ENCODE measurements at regions not wholly inside any gene's neighbourhood (a gene's known extent, or its start where the extent isn't known, plus 50 kb on each side); places are given as distances from the start of the nearest gene placed in this dataset.

DNA sequence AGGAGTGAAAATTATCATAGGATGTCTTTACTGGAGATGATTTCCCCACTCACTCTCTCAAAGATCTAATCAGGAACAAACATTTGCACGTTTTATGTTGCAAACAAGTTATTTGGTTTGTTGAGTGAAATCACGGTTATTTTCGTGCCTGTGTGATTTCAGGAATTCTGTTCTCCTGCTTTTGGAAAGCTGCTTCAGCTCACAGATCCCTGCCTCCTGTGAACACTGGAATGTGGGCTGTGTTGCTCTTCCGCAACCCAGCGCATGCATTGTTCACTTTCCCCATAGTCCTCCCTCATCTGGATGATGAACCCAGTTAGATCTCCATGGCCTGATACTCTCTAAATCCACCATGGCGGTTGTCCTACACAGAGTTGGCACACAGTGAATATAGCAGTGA, 91.0 kb downstream of the PLEKHG1 start:
- TF ChIP-seq, protein P1, sequence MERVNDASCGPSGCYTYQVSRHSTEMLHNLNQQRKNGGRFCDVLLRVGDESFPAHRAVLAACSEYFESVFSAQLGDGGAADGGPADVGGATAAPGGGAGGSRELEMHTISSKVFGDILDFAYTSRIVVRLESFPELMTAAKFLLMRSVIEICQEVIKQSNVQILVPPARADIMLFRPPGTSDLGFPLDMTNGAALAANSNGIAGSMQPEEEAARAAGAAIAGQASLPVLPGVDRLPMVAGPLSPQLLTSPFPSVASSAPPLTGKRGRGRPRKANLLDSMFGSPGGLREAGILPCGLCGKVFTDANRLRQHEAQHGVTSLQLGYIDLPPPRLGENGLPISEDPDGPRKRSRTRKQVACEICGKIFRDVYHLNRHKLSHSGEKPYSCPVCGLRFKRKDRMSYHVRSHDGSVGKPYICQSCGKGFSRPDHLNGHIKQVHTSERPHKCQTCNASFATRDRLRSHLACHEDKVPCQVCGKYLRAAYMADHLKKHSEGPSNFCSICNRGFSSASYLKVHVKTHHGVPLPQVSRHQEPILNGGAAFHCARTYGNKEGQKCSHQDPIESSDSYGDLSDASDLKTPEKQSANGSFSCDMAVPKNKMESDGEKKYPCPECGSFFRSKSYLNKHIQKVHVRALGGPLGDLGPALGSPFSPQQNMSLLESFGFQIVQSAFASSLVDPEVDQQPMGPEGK (CRISPR knock-in tag; IDR thresholded peaks at IDR 0.05; ENCODE audit: borderline replicate concordance): no peak
- TF ChIP-seq ISL1 (CRISPR knock-in tag; IDR thresholded peaks at IDR 0.05) (no peak), ZC3H10 (CRISPR knock-in tag; IDR thresholded peaks at IDR 0.05) (no peak), ZFP3 (CRISPR knock-in tag; IDR thresholded peaks at IDR 0.05) (no peak), ARNTL (CRISPR knock-in tag; IDR thresholded peaks at IDR 0.05; ENCODE audit: borderline replicate concordance, low read depth) (no peak)
- TF ChIP-seq, protein P2, sequence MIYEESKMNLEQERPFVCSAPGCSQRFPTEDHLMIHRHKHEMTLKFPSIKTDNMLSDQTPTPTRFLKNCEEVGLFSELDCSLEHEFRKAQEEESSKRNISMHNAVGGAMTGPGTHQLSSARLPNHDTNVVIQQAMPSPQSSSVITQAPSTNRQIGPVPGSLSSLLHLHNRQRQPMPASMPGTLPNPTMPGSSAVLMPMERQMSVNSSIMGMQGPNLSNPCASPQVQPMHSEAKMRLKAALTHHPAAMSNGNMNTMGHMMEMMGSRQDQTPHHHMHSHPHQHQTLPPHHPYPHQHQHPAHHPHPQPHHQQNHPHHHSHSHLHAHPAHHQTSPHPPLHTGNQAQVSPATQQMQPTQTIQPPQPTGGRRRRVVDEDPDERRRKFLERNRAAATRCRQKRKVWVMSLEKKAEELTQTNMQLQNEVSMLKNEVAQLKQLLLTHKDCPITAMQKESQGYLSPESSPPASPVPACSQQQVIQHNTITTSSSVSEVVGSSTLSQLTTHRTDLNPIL (CRISPR knock-in tag; IDR thresholded peaks at IDR 0.05; ENCODE audit: low read depth): no peak
- TF ChIP-seq, protein P3, sequence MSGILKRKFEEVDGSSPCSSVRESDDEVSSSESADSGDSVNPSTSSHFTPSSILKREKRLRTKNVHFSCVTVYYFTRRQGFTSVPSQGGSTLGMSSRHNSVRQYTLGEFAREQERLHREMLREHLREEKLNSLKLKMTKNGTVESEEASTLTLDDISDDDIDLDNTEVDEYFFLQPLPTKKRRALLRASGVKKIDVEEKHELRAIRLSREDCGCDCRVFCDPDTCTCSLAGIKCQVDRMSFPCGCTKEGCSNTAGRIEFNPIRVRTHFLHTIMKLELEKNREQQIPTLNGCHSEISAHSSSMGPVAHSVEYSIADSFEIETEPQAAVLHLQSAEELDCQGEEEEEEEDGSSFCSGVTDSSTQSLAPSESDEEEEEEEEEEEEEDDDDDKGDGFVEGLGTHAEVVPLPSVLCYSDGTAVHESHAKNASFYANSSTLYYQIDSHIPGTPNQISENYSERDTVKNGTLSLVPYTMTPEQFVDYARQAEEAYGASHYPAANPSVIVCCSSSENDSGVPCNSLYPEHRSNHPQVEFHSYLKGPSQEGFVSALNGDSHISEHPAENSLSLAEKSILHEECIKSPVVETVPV (CRISPR knock-in tag; IDR thresholded peaks at IDR 0.05): no peak

All from SK-N-SH treated with all-trans-retinoic acid at 6 μM for 48 hours (cell line).